HCT116 (cell line): ENCODE measurements at regions not wholly inside any gene's neighbourhood (a gene's known extent, or its start where the extent isn't known, plus 50 kb on each side); places are given as distances from the start of the nearest gene placed in this dataset.

ENCODE experiments used
- ATAC-seq: fragments of 200-7000 bp; cut with Tn5 transposase; 2 replicates; pipeline ENCODE4 v1.9.1; 2020; ENCODE audit warnings: mild to moderate bottlenecking, moderate library complexity
- BruUV-seq: library from RNA; stranded (reverse); fragments of 400-500 nt; replicated peaks from 2 replicates; lab custom pipeline; 2021; lab: Mats Ljungman, UMichigan
- CTCF ChIA-PET: fragments of 300-600 bp; sonication (Branson Sonifier 250); formaldehyde crosslinking; loops from one replicate; lab custom pipeline; 2021; ENCODE audit warnings: antibody characterized with exemption; lab: Charles Lee
- POLR2A ChIA-PET: fragments of 300-600, 350-600 bp; sonication (Branson Sonifier 250); formaldehyde crosslinking; loops from one replicate; lab custom pipeline; 2021; ENCODE audit warnings: antibody characterized with exemption; lab: Charles Lee
- RAD21 ChIA-PET, 2 experiments: fragments of 300-600 bp; sonication (Branson Sonifier 250); formaldehyde crosslinking; loops; one replicate each; lab custom pipeline; 2023; ENCODE audit warnings: low total read pairs in 2 of 2; ENCODE audit not compliant: uncharacterized antibody in 2 of 2, unreplicated experiment in 2 of 2, low non-redundant PET in 1 of 2; lab: Charles Lee
- DNase-seq: peaks from one replicate; pipeline ENCODE4 v3.0.0-alpha.2; 2010; ENCODE audit warnings: low read depth, low spot score
- H2AFZ ChIP-seq: fragments of 200-600 bp; shearing (Covaris generic), sonication (generic); 2 replicates; pipeline ENCODE4 v1.6.1; 2017; ENCODE audit warnings: low read depth, mixed run types, mixed read lengths, antibody characterized with exemption, low read length; ENCODE audit not compliant: poor library complexity, severe bottlenecking
- H3K27ac ChIP-seq: 2 replicates; pipeline ENCODE4 v1.5.1; 2012; ENCODE audit warnings: low read depth, low read length
- H3K27me3 ChIP-seq: fragments of 200-600 bp; sonication (generic); 2 replicates; pipeline ENCODE4 v1.6.1; 2016; ENCODE audit warnings: mixed run types, low read length, mixed read lengths; ENCODE audit not compliant: insufficient read depth
- H3K36me3 ChIP-seq, 2 experiments: fragments of 200-500 bp in 1 of 2; fragments of 200-600 bp in 1 of 2; sonication (Bioruptor generic) in 1 of 2; sonication (generic) in 1 of 2; 2 replicates each; pipeline versions ENCODE4 v1.5.1 to v1.6.1; 2014 to 2016; ENCODE audit warnings: low read length in 2 of 2, inconsistent platforms in 1 of 2, mixed read lengths in 1 of 2, mixed run types in 1 of 2; ENCODE audit not compliant: insufficient read depth in 2 of 2, control insufficient read depth in 1 of 2
- H3K4me1 ChIP-seq, 2 experiments: fragments of 200-600 bp in 1 of 2; sonication (generic) in 1 of 2; 2 replicates each; pipeline versions ENCODE4 v1.5.1 to v1.6.1; 2012 to 2017; ENCODE audit warnings: low read length in 2 of 2, inconsistent platforms in 1 of 2, mild to moderate bottlenecking in 1 of 2, mixed read lengths in 1 of 2, mixed run types in 1 of 2, moderate library complexity in 1 of 2; ENCODE audit not compliant: insufficient read depth in 2 of 2, control insufficient read depth in 1 of 2
- H3K4me2 ChIP-seq: fragments of 200-600 bp; sonication (generic); 2 replicates; pipeline ENCODE4 v1.6.1; 2017; ENCODE audit warnings: mixed run types, low read length, mixed read lengths
- H3K4me3 ChIP-seq, 2 experiments: fragments of 200-600 bp in 1 of 2; sonication (generic) in 1 of 2; replicated peaks in 1 of 2; 2 replicates each; pipeline ENCODE4 v1.5.1; 2011 to 2016; ENCODE audit warnings: low read length in 2 of 2, control low read depth in 1 of 2, low read depth in 1 of 2, mild to moderate bottlenecking in 1 of 2, mixed read lengths in 1 of 2, mixed run types in 1 of 2
- H3K79me2 ChIP-seq: fragments of 200-600 bp; sonication (generic); 2 replicates; pipeline ENCODE4 v1.6.1; 2017; ENCODE audit warnings: mild to moderate bottlenecking, mixed run types, low read length, moderate library complexity, mixed read lengths; ENCODE audit not compliant: insufficient read depth
- H3K9ac ChIP-seq: fragments of 200-600 bp; sonication (generic); 2 replicates; pipeline ENCODE4 v1.6.1; 2016; ENCODE audit warnings: low read length, mixed read lengths
- H3K9me2 ChIP-seq: fragments of 200-600 bp; sonication (generic), shearing (Covaris generic); 2 replicates; pipeline ENCODE4 v1.6.1; 2017; ENCODE audit warnings: mixed run types, mild to moderate bottlenecking, moderate library complexity; ENCODE audit not compliant: insufficient read depth
- H3K9me3 ChIP-seq, 2 experiments: fragments of 200-500 bp in 1 of 2; fragments of 200-600 bp in 1 of 2; sonication (Bioruptor generic) in 1 of 2; sonication (generic) in 1 of 2; 2 replicates each; pipeline ENCODE4 v1.6.1; 2014 to 2017; ENCODE audit warnings: low read length in 2 of 2, mixed read lengths in 2 of 2, inconsistent platforms in 1 of 2, low read depth in 1 of 2, mild to moderate bottlenecking in 1 of 2, mixed run types in 1 of 2, moderate library complexity in 1 of 2; ENCODE audit not compliant: control insufficient read depth in 1 of 2, insufficient read depth in 1 of 2
- H4K20me1 ChIP-seq: fragments of 200-600 bp; sonication (generic), shearing (Covaris generic); 2 replicates; pipeline ENCODE4 v1.6.1; 2017; ENCODE audit warnings: mixed run types, mild to moderate bottlenecking, moderate library complexity; ENCODE audit not compliant: insufficient read depth
- ATF3 ChIP-seq: IDR thresholded peaks from 2 replicates; pipeline ENCODE4 v1.6.1; 2012
- CBX3 ChIP-seq: IDR thresholded peaks from 2 replicates; pipeline ENCODE4 v1.6.1; 2012; ENCODE audit warnings: low read depth
- CEBPB ChIP-seq: IDR thresholded peaks from 2 replicates; pipeline ENCODE4 v1.6.1; 2012; ENCODE audit warnings: low read depth
- CTCF ChIP-seq, 3 experiments: fragments of 200-600 bp in 1 of 3; sonication (generic) in 1 of 3; IDR thresholded peaks in 2 of 3; conservative IDR thresholded peaks in 1 of 3; 2 replicates each; pipeline ENCODE4 v1.5.1; 2012 to 2017; ENCODE audit warnings: low read depth in 2 of 3, low read length in 2 of 3, antibody characterized with exemption in 1 of 3, borderline replicate concordance in 1 of 3, control low read depth in 1 of 3, mild to moderate bottlenecking in 1 of 3, mixed read lengths in 1 of 3, mixed run types in 1 of 3, moderate library complexity in 1 of 3; ENCODE audit not compliant: insufficient read depth in 1 of 3
- EGR1 ChIP-seq: IDR thresholded peaks from 2 replicates; pipeline ENCODE4 v1.6.1; 2012; ENCODE audit warnings: low read depth
- ELF1 ChIP-seq: IDR thresholded peaks from 2 replicates; pipeline ENCODE4 v1.6.1; 2012; ENCODE audit warnings: low read depth, borderline replicate concordance
- EZH2 ChIP-seq: fragments of 200-600 bp; sonication (generic); IDR thresholded peaks from 2 replicates; pipeline ENCODE4 v1.6.1; 2017; ENCODE audit warnings: antibody characterized with exemption, mixed run types
- EZH2phosphoT487 ChIP-seq: fragments of 200-600 bp; IDR thresholded peaks from 2 replicates; pipeline ENCODE4 v1.6.1; 2018; ENCODE audit warnings: antibody characterized with exemption, borderline replicate concordance
- FOSL1 ChIP-seq: IDR thresholded peaks from 2 replicates; pipeline ENCODE4 v1.6.1; 2012; ENCODE audit warnings: low read depth
- JUND ChIP-seq: IDR thresholded peaks from 2 replicates; pipeline ENCODE4 v1.6.1; 2012
- POLR2A ChIP-seq: IDR thresholded peaks from 2 replicates; pipeline ENCODE4 v1.7.0; 2011; ENCODE audit warnings: borderline replicate concordance; ENCODE audit not compliant: insufficient read depth, insufficient read length; ENCODE audit errors: extremely low read depth
- RAD21 ChIP-seq: IDR thresholded peaks from 2 replicates; pipeline ENCODE4 v1.6.1; 2012; ENCODE audit warnings: low read depth, mild to moderate bottlenecking
- SIN3A ChIP-seq: IDR thresholded peaks from 2 replicates; pipeline ENCODE4 v1.6.1; 2012; ENCODE audit warnings: low read depth
- SP1 ChIP-seq: IDR thresholded peaks from 2 replicates; pipeline ENCODE4 v1.6.1; 2012; ENCODE audit warnings: low read depth
- SRF ChIP-seq: IDR thresholded peaks from 2 replicates; pipeline ENCODE4 v1.6.1; 2012; ENCODE audit warnings: low read depth
- TCF7L2 ChIP-seq: IDR thresholded peaks from 2 replicates; pipeline ENCODE4 v1.7.0; 2011; ENCODE audit warnings: borderline replicate concordance, inconsistent platforms; ENCODE audit not compliant: insufficient read depth, insufficient read length; ENCODE audit errors: extremely low read depth
- YY1 ChIP-seq: IDR thresholded peaks from 2 replicates; pipeline ENCODE4 v1.6.1; 2011; ENCODE audit warnings: low read length, low read depth, moderate library complexity, mild to moderate bottlenecking; ENCODE audit not compliant: insufficient replicate concordance; ENCODE audit errors: extremely low read depth
- ZFX ChIP-seq: fragments of 450-650 bp; IDR thresholded peaks from 2 replicates; pipeline ENCODE4 v1.6.1; 2017
- ZNF274 ChIP-seq: fragments of 200-500 bp; sonication (Bioruptor generic); IDR thresholded peaks from 2 replicates; pipeline ENCODE4 v1.6.1; 2014; ENCODE audit warnings: mild to moderate bottlenecking, low read depth, low read length, inconsistent platforms
- intact Hi-C: fragments of 100-400 bp; cut with micrococcal nuclease; formaldehyde crosslinking; loops from 2 replicates; pipeline ENCODE4 v1.10.0; 2022
- TF ChIP-seq, protein P1 (sequence below): IDR thresholded peaks from 2 replicates; pipeline ENCODE4 v1.6.1; 2012; ENCODE audit warnings: low read depth

GRCh38 chr7:156051884-156052283, 239.6 kb upstream of the SHH start:
- H3K9me3 ChIP-seq, result no peaks in the 10 kb centered on the region
- H4K20me1 ChIP-seq, result no peaks in the 10 kb centered on the region
- intact Hi-C loops, result no loop called here
- H3K4me3 ChIP-seq, result no peak overlapping the region
- H3K79me2 ChIP-seq, result no peaks in the 10 kb centered on the region
- no peaks in the 10 kb centered on the region for H3K36me3 ChIP-seq
- H3K4me2 ChIP-seq, result no peak overlapping the region
- no peaks in the 10 kb centered on the region for H3K9me2 ChIP-seq
- H3K27ac ChIP-seq, result no peak overlapping the region
- no peaks in the 10 kb centered on the region for H3K27me3 ChIP-seq
- H3K4me1 ChIP-seq, result no peaks in the 10 kb centered on the region
- CTCF ChIA-PET, result no interaction called here
- DNase-seq (no peak), ATAC-seq (no peak)
- H3K9ac ChIP-seq, result no peak overlapping the region
- no peak overlapping the region for H2AFZ ChIP-seq
- TF ChIP-seq POLR2A (no peak), JUND (no peak), SIN3A (no peak), EGR1 (no peak), FOSL1 (no peak), CTCF (IDR thresholded peaks at IDR 0.05 in 2 of 3, conservative IDR thresholded peaks at IDR 0.05 in 1 of 3; ENCODE audit: borderline replicate concordance in 1 of 3, insufficient read depth in 1 of 3, low read depth in 2 of 3, low read length in 2 of 3) (no peak), ZNF274 (no peak), ATF3 (no peak), ELF1 (no peak), ZFX (no peak), EZH2 (no peak), CEBPB (no peak), RAD21 (no peak), TCF7L2 (no peak), CBX3 (no peak), YY1 (no peak), SRF (no peak), EZH2phosphoT487 (no peak), SP1 (no peak)
- TF ChIP-seq, protein P1, sequence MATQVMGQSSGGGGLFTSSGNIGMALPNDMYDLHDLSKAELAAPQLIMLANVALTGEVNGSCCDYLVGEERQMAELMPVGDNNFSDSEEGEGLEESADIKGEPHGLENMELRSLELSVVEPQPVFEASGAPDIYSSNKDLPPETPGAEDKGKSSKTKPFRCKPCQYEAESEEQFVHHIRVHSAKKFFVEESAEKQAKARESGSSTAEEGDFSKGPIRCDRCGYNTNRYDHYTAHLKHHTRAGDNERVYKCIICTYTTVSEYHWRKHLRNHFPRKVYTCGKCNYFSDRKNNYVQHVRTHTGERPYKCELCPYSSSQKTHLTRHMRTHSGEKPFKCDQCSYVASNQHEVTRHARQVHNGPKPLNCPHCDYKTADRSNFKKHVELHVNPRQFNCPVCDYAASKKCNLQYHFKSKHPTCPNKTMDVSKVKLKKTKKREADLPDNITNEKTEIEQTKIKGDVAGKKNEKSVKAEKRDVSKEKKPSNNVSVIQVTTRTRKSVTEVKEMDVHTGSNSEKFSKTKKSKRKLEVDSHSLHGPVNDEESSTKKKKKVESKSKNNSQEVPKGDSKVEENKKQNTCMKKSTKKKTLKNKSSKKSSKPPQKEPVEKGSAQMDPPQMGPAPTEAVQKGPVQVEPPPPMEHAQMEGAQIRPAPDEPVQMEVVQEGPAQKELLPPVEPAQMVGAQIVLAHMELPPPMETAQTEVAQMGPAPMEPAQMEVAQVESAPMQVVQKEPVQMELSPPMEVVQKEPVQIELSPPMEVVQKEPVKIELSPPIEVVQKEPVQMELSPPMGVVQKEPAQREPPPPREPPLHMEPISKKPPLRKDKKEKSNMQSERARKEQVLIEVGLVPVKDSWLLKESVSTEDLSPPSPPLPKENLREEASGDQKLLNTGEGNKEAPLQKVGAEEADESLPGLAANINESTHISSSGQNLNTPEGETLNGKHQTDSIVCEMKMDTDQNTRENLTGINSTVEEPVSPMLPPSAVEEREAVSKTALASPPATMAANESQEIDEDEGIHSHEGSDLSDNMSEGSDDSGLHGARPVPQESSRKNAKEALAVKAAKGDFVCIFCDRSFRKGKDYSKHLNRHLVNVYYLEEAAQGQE, result no peak
- POLR2A ChIA-PET, result no interaction called here
- RAD21 ChIA-PET, result no interaction called here
- no TSS peak for BruUV-seq
